AG10803 (cell line): ENCODE measurements at regions not wholly inside any gene's neighbourhood (a gene's known extent, or its start where the extent isn't known, plus 50 kb on each side); places are given as distances from the start of the nearest gene placed in this dataset.

ENCODE experiments used
- DNase-seq: peaks from one replicate; pipeline ENCODE4 v3.0.0; 2010; ENCODE audit warnings: low read depth
- H3K4me3 ChIP-seq: 2 replicates; pipeline ENCODE4 v1.5.1; 2011; ENCODE audit warnings: mild to moderate bottlenecking, low read length, control low read depth
- CTCF ChIP-seq: conservative IDR thresholded peaks from 2 replicates; pipeline ENCODE4 v1.5.1; 2011; ENCODE audit warnings: mild to moderate bottlenecking, low read length, control low read depth, inconsistent platforms

GRCh38 chr12:78725951-78726580, 138.5 kb upstream of the SYT1 start:
- H3K4me3 ChIP-seq: no peak overlapping the region
- no peak for TF ChIP-seq CTCF
- DNase-seq: peak; percentile 1

GRCh38 chr12:78726854-78727253, 137.7 kb upstream of the SYT1 start:
- H3K4me3 ChIP-seq: no peak overlapping the region
- DNase-seq: no peak
- no peak for TF ChIP-seq CTCF

GRCh38 chr12:78732481-78732880, 132.1 kb upstream of the SYT1 start:
- H3K4me3 ChIP-seq: no peak overlapping the region
- no peak for DNase-seq
- TF ChIP-seq CTCF: no peak

- no peak overlapping the region for H3K4me3 ChIP-seq
- no peak for TF ChIP-seq CTCF
- no peak for DNase-seq
Measured at GRCh38 chr12:78739653-78740052, 124.9 kb upstream of the SYT1 start.

GRCh38 chr12:78746001-78746400, 118.6 kb upstream of the SYT1 start:
- TF ChIP-seq CTCF: no peak
- no peak for DNase-seq
- H3K4me3 ChIP-seq: no peak overlapping the region

- H3K4me3 ChIP-seq: no peak overlapping the region
- no peak for DNase-seq
- no peak for TF ChIP-seq CTCF
Measured at GRCh38 chr12:78753058-78753457, 111.5 kb upstream of the SYT1 start.

GRCh38 chr12:78756936-78757335, 107.6 kb upstream of the SYT1 start:
- H3K4me3 ChIP-seq: no peak overlapping the region
- TF ChIP-seq CTCF: no peak
- no peak for DNase-seq
